ENCODE measurements at regions not wholly inside any gene's neighbourhood (a gene's known extent, or its start where the extent isn't known, plus 50 kb on each side); places are given as distances from the start of the nearest gene placed in this dataset.

DNA sequence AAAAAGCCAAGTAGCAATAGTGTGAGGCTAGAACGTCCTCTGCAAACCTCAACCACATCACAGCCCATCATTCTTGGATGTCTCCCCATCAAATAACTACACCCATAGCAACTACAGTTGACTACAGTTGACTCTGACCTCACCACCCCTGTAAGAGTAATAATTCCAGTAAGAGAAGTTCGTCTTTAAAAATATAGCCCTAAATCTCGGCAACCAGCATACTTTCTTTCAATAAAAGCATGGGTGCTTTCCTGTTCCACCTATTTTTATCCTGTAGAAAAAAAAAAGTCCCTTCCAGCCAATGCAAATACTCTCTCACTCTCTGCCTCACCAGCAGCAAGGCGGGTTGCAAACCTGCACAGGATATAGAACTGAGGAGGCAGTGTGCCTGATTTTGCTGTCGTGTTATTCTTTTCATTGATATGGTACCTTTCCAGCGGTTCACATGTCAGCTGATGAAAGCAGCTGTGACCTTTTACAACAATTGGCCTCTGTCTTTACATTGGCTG is 187.5 kb upstream of the NFE2L3 start:
- Histone ChIP-seq H3K36me3 (replicated peaks) (no peaks in the 10 kb centered on the region), H3K4me3 (ENCODE audit: low read depth, low read length) (no peak overlapping the region), H3K27me3 (replicated peaks) (no peaks in the 10 kb centered on the region), H3K27ac (no peak overlapping the region)
- DNase-seq: no peak
- TF ChIP-seq, protein P1, sequence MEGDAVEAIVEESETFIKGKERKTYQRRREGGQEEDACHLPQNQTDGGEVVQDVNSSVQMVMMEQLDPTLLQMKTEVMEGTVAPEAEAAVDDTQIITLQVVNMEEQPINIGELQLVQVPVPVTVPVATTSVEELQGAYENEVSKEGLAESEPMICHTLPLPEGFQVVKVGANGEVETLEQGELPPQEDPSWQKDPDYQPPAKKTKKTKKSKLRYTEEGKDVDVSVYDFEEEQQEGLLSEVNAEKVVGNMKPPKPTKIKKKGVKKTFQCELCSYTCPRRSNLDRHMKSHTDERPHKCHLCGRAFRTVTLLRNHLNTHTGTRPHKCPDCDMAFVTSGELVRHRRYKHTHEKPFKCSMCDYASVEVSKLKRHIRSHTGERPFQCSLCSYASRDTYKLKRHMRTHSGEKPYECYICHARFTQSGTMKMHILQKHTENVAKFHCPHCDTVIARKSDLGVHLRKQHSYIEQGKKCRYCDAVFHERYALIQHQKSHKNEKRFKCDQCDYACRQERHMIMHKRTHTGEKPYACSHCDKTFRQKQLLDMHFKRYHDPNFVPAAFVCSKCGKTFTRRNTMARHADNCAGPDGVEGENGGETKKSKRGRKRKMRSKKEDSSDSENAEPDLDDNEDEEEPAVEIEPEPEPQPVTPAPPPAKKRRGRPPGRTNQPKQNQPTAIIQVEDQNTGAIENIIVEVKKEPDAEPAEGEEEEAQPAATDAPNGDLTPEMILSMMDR (IDR thresholded peaks at IDR 0.05; ENCODE audit: low read depth, low read length, missing control alignments): no peak
- in situ Hi-C loops (cut with HindIII; ENCODE audit: low pct_ligation_motif_present, low sequenced_read_pairs): no loop called here

DNA sequence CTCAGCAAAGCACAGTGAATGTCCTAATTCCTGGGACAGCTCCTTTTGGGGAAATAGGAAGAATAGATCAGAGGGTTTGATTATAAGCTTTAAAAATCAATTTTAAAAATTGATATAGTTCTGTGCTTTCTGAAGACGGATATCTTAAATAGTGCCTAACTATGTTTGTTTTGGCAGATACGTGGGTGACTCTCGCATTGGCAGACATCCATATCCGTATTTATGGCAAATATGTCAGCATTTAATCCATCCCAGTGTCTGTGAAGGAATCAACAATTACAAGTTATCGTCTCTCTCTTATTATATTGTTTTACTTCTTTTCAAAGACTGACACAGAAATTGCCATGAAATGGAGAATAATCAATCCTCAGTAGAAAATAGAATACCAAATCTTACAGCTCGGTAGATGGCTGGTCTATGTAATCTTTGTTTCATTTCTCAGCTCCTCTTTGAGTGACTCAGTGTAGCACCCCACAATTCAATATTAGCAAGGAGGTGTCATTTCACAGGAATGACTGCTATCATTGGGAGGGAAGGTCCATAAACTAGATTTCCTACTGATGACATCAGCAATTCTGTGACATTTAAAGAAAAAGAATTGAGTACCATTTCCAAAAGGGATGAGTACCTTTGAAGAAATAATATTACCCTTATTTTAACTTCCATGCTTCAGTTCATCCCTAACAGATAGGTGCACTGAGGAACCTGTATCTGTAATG is 186.4 kb upstream of the NFE2L3 start:
- Histone ChIP-seq H3K27me3 (replicated peaks) (no peaks in the 10 kb centered on the region), H3K36me3 (replicated peaks) (no peaks in the 10 kb centered on the region), H3K4me3 (ENCODE audit: low read depth, low read length) (no peak overlapping the region), H3K27ac (no peak overlapping the region)
- TF ChIP-seq, protein P1 (IDR thresholded peaks at IDR 0.05; ENCODE audit: low read depth, low read length, missing control alignments): no peak
- DNase-seq: peak; percentile 9
- in situ Hi-C loops (cut with HindIII; ENCODE audit: low pct_ligation_motif_present, low sequenced_read_pairs): no loop called here

DNA sequence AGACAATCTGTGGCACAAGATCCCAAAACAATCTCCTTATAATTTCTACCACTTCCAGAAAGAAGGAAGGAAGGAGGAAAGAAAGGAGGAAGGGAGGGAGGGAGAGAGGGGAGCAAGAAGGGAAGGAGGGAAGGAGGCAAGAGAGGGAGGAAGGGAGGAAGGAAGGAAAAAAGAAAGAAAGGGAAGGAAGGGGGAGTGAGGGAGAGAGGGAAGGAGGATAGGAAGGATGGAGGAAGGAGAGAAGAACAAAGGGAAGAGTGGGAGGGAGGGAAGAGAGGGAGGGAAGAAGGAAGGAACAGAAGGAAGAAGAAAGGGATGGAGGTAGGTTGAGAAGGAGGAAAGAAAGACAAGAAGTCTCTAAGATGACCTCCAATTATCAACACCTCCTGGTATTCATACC is 185.5 kb upstream of the NFE2L3 start:
- in situ Hi-C loops (cut with HindIII; ENCODE audit: low pct_ligation_motif_present, low sequenced_read_pairs): no loop called here
- no peak for DNase-seq
- Histone ChIP-seq H3K4me3 (ENCODE audit: low read depth, low read length) (no peak overlapping the region), H3K36me3 (replicated peaks) (no peaks in the 10 kb centered on the region), H3K27me3 (replicated peaks) (no peaks in the 10 kb centered on the region), H3K27ac (no peak overlapping the region)
- TF ChIP-seq, protein P1 (IDR thresholded peaks at IDR 0.05; ENCODE audit: low read depth, low read length, missing control alignments): no peak

DNA sequence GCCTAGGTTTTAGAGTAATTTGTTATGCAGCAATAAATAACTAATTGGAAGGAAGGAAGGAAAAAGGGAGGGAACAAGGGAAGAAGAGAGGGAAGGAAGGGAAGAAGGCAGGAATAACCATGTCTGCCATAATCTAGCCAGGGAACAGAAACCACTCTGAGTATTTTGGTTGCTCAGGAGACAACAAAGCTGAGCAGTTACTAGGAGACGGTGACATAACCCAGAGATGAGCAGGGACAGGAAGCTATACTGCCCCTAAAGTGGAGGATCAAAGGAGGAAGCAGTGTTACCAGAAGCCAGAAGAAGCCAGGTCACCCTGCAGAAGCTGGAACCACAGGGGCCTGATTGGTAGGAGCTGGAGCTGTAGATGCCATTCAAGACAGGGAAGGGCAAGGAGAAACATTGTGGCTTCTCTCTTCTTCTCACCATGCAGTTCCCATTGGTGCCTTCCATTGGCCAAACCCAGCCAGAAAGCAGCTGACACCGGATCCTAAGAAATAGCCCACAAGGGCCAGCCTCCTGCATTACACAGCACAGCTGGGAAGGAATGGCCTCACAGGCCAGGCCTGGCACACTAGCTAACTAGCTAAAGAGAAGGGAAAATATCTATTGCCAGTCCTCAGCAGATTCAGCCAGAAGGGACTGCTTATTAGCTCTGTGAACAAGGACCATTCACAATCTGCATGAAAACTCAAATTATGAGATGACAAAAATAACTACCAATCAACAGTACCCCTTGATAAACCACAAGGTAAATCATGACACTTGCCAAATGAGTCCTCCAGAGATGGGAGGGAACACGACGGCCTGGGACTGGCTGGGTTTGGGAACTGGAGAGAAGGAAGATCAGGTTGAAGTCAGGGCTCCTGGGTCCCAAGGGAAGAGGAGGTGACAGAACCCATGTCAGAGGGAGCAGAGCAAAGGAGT is 184.5 kb upstream of the NFE2L3 start:
- Histone ChIP-seq H3K27me3 (replicated peaks) (no peaks in the 10 kb centered on the region), H3K27ac (no peak overlapping the region), H3K36me3 (replicated peaks) (no peaks in the 10 kb centered on the region), H3K4me3 (ENCODE audit: low read depth, low read length) (no peak overlapping the region)
- DNase-seq: no peak
- TF ChIP-seq, protein P1 (IDR thresholded peaks at IDR 0.05; ENCODE audit: low read depth, low read length, missing control alignments): no peak
- in situ Hi-C loops (cut with HindIII; ENCODE audit: low pct_ligation_motif_present, low sequenced_read_pairs): no loop called here

DNA sequence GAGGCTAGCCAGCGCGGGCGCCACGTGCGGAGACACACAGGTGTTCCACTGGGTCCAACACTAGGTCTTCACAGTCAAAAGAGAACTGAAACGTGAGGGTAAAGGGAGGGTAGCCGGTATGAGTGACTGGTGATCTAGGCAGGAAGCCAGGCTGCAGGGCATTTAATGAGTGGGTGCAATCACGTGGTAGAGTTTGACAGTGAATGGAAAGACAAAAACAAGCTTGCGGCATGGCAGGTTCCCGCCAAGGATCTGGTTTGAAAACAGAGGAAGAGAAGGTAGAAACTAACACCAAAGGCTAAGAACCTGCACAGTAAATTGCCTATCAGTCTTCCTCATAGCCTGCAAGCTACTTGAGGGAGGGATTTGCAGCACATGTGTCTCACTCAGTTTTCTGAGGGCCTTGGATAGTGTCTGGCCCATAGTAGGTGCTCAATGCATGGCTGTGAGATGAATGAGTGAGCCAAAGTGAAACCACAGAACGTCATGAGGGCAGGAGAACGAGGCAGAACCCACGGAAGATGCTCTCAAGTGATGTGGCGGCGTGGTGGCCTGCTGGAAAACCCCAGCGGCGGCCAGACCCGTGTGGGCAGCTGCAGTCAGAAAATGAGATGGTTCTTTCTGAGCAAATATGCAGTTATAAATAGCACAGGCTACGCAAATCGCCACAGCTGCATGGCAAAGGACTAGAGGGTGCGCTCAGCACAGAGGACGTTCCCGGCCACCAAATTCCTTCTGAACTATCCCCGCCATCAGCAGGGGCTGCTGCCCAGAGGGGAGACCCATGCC is 183.6 kb upstream of the NFE2L3 start:
- Histone ChIP-seq H3K36me3 (replicated peaks) (no peaks in the 10 kb centered on the region), H3K27me3 (replicated peaks) (no peaks in the 10 kb centered on the region), H3K4me3 (ENCODE audit: low read depth, low read length) (no peak overlapping the region), H3K27ac (no peak overlapping the region)
- in situ Hi-C loops (cut with HindIII; ENCODE audit: low pct_ligation_motif_present, low sequenced_read_pairs): no loop called here
- TF ChIP-seq, protein P1 (IDR thresholded peaks at IDR 0.05; ENCODE audit: low read depth, low read length, missing control alignments): no peak
- no peak for DNase-seq

All from brain microvascular endothelial cell (primary cell).